ENCODE measurements at regions not wholly inside any gene's neighbourhood (a gene's known extent, or its start where the extent isn't known, plus 50 kb on each side); places are given as distances from the start of the nearest gene placed in this dataset.

GRCh38 chr1:47561523-47562007 is 123.7 kb downstream of the FOXD2 start:
- no peaks in the 10 kb centered on the region for H3K79me2 ChIP-seq (ENCODE audit: insufficient read depth, low read depth)
- no peak overlapping the region for H3K27ac ChIP-seq
- no peaks in the 10 kb centered on the region for H3K27me3 ChIP-seq (ENCODE audit: insufficient read depth, low read depth)
- no peak overlapping the region for H3K4me3 ChIP-seq (IDR thresholded peaks at IDR 0.05; ENCODE audit: insufficient read depth, low read depth, low read length)
- no peaks in the 10 kb centered on the region for H3K4me1 ChIP-seq (ENCODE audit: low read depth, poor library complexity, severe bottlenecking)
- no peaks in the 10 kb centered on the region for H4K20me1 ChIP-seq (ENCODE audit: insufficient read depth)
- no peak overlapping the region for H3K9ac ChIP-seq
- TF ChIP-seq CTCF (conservative IDR thresholded peaks at IDR 0.05; ENCODE audit: low read depth, low read length), result no peak
- H3K36me3 ChIP-seq (ENCODE audit: insufficient read depth), result no peaks in the 10 kb centered on the region
- H2AFZ ChIP-seq (ENCODE audit: low read depth), result no peak overlapping the region
- no peak overlapping the region for H3K4me2 ChIP-seq

GRCh38 chr1:47562147-47562546 is 124.3 kb downstream of the FOXD2 start:
- H3K27me3 ChIP-seq (ENCODE audit: insufficient read depth, low read depth), result no peaks in the 10 kb centered on the region
- H2AFZ ChIP-seq (ENCODE audit: low read depth), result no peak overlapping the region
- no peak overlapping the region for H3K27ac ChIP-seq
- no peak overlapping the region for H3K4me3 ChIP-seq (IDR thresholded peaks at IDR 0.05; ENCODE audit: insufficient read depth, low read depth, low read length)
- TF ChIP-seq CTCF (conservative IDR thresholded peaks at IDR 0.05; ENCODE audit: low read depth, low read length), result no peak
- H4K20me1 ChIP-seq (ENCODE audit: insufficient read depth), result no peaks in the 10 kb centered on the region
- no peaks in the 10 kb centered on the region for H3K79me2 ChIP-seq (ENCODE audit: insufficient read depth, low read depth)
- no peak overlapping the region for H3K9ac ChIP-seq
- H3K36me3 ChIP-seq (ENCODE audit: insufficient read depth), result no peaks in the 10 kb centered on the region
- no peaks in the 10 kb centered on the region for H3K4me1 ChIP-seq (ENCODE audit: low read depth, poor library complexity, severe bottlenecking)
- no peak overlapping the region for H3K4me2 ChIP-seq

DNA sequence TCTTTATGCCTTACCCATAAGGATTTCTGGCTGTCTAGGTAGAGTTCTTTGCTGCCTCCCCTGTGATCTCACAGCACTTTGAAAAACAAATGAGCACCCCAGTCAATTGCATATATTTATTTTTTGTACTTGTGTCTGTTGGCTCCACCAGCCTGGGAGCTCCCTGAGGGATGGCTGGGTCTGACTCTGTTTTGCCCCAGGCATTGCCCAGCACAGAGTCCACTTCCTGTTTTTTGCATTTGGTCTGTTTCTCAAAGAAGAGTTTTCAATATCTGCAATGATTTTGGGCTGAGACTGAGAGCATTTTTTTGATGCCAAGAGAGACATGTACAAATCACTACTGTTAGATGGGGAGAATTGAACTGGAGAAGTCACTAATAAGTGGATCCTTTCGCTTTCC is 125.0 kb downstream of the FOXD2 start:
- Histone ChIP-seq H2AFZ (ENCODE audit: low read depth) (no peak overlapping the region), H3K4me2 (no peak overlapping the region), H3K27me3 (ENCODE audit: insufficient read depth, low read depth) (no peaks in the 10 kb centered on the region)

DNA sequence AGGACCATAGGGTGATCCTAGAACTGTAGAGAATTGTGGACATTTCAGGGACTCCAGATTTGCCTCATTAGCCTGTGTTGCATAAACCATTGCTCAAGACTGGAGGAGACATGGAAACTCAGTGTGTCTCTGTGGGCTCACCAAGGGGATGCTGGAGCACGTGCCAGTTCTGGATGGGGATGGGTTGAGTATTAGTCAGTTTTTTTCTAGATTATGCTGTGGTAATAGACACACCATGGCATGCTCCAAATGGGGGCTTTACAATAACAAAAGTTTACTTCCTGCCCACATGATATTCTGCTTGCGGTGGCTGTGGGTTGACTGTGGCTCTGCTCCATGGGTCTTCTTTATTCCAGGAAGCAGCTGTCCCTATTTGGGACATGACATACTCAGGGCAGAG is 125.4 kb downstream of the FOXD2 start:
- H2AFZ ChIP-seq (ENCODE audit: low read depth), result no peak overlapping the region
- H3K4me2 ChIP-seq, result no peak overlapping the region
- H3K9ac ChIP-seq, result no peak overlapping the region
- H3K27me3 ChIP-seq (ENCODE audit: insufficient read depth, low read depth), result no peaks in the 10 kb centered on the region
- no peaks in the 10 kb centered on the region for H4K20me1 ChIP-seq (ENCODE audit: insufficient read depth)
- H3K36me3 ChIP-seq (ENCODE audit: insufficient read depth), result no peaks in the 10 kb centered on the region
- H3K27ac ChIP-seq, result no peak overlapping the region
- no peaks in the 10 kb centered on the region for H3K79me2 ChIP-seq (ENCODE audit: insufficient read depth, low read depth)
- H3K4me1 ChIP-seq (ENCODE audit: low read depth, poor library complexity, severe bottlenecking), result no peaks in the 10 kb centered on the region
- no peak overlapping the region for H3K4me3 ChIP-seq (IDR thresholded peaks at IDR 0.05; ENCODE audit: insufficient read depth, low read depth, low read length)
- no peak for TF ChIP-seq CTCF (conservative IDR thresholded peaks at IDR 0.05; ENCODE audit: low read depth, low read length)

More for the DNA sequence above, 125.0 kb downstream of the FOXD2 start:
- no peaks in the 10 kb centered on the region for H3K79me2 ChIP-seq (ENCODE audit: insufficient read depth, low read depth)
- no peaks in the 10 kb centered on the region for H4K20me1 ChIP-seq (ENCODE audit: insufficient read depth)
- H3K9ac ChIP-seq, result no peak overlapping the region
- no peaks in the 10 kb centered on the region for H3K4me1 ChIP-seq (ENCODE audit: low read depth, poor library complexity, severe bottlenecking)
- no peaks in the 10 kb centered on the region for H3K36me3 ChIP-seq (ENCODE audit: insufficient read depth)
- H3K4me3 ChIP-seq (IDR thresholded peaks at IDR 0.05; ENCODE audit: insufficient read depth, low read depth, low read length), result no peak overlapping the region
- TF ChIP-seq CTCF (conservative IDR thresholded peaks at IDR 0.05; ENCODE audit: low read depth, low read length), result no peak
- no peak overlapping the region for H3K27ac ChIP-seq
